HG03442 (cell line): ENCODE measurements at regions not wholly inside any gene's neighbourhood (a gene's known extent, or its start where the extent isn't known, plus 50 kb on each side); places are given as distances from the start of the nearest gene placed in this dataset.
"Not testable (repeated sequence)": the region's sequence is repeated elsewhere in the genome, so short reads cannot be mapped to it uniquely, and the experiment has no call there.

Source experiments
- ATAC-seq: cut with Tn5 transposase; IDR thresholded peaks from one replicate; pipeline ENCODE4 v1.9.1; 2021; ENCODE audit warnings: mild to moderate bottlenecking, moderate library complexity; ENCODE audit not compliant: unreplicated experiment

DNA sequence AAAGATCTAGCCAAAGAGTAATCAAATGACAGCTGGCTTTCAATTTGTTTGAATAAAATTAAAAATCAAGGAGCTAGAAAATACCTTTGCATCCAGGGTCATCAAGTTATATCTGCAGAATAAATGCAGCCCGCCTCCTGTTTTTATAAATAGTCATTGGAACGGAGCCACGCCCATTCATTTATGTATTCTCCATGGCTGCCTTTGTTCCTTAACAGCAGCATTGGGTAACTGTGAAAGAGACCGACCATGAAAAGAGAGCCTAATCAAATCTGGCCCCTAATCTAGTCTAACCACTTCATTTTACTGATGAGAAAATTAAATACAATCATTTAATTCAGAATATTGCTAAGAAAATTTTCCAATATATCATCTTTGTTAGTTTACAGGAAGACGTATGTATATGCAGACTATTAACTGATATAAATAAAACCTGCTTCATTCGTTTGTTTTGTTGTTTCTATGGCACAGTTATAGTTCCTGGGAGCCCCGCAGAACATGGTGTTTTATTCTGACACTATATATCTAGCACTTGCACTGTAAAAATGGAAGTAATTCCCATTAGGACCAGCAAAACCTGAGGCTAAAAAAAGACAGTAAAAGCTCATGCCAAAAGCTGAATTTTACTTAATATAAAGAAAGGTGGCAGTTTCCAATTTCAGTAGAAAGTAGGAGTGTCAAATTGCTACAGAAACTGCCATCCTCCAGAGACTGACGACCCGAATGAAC, 111.8 kb upstream of the PALMD start:
- ATAC-seq: no peak

DNA sequence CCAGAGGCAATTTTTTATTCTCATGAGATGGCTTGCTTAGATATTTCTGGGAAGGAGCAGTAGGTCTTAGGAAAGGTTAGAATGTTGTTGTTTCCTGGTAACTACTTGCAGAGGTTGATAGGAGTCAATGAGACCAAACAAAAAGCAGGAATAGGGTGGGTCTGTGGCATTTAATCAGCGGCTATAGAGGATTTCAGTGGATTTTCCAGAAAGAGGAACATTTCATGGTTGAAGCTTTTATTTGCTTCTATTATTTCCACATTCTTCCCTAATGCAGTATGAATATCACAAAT, 111.3 kb upstream of the PALMD start:
- ATAC-seq: no peak

DNA sequence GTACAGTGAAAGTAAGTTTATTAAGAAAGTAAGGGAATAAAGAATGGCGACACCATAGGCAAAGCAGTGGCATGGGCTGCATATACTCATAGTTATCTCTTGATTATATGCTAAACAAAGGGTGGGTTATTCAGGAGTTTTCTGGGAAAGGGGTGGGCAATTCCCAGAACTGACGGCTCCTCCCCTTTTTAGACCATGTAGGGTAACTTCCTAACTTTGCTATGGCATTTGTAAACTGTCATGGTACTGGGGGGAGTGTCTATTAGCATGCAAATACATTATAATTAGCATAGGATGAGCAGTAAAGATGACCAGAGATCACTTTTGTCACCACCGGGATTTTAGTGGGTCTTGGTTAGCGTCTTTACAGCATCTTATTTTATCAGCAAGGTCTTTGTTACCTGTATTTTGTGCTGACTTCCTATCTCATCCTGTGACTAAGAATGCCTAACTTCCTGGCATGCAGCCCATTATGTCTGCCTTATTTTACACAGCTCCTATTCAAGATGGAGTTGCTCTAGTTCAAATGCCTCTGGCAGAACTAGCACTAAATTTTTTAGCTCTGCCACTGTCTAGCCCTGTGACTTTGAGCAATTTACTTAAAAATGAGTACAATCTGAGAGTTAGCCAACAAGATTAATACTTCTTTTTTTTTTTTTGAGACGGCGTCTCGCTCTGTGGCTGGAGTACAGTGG, 110.3 kb upstream of the PALMD start:
- no peak for ATAC-seq

DNA sequence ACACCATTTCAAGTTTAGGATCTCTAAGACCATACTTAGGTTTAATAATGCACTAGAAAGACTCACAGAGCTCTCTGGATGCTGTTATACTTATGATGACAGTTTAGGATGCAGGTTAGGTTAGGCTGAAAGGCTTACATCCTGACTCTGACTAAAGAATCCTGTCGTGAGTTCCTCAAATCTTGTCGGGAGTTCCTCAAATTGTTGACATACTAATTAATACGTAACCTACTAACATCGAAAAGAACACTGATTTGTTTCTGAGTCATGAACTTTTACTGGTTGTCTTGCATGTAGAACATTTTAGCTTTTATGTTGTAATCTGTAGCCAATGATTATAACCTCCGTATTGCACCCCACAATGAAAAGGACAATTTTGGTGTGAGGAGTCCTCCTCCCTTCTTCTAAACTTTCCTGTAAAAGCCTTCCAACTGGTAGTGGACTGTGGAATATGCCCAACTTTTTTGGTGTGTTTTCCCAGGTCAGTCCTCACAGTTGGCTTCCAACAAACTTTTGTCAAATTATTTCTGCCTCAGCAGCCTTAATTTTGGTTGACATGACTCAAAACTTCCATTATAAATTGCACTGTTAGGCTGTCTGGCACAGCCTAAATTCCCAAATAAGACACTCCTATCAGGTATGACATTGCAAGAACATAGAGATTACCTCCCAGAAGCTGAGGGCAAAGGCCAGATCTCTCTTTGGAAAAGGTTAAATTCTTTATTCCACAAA, 107.9 kb upstream of the PALMD start:
- no peak for ATAC-seq

DNA sequence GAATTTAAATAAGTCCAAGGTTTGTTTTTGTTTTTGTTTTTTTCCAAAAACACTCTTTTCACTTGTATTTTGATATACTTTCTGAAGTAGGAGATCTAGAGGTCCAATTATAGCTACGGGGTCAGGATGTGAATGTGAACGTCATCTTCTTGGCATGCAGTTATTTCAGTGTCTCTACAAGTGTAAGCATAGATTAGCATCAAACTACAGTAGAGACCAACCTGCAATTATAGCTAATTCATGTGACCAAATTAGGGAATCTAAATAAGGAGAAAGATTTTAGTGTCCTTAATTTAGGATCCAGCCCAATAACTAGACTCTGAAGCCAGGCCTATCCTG, 107.3 kb upstream of the PALMD start:
- no peak for ATAC-seq

DNA sequence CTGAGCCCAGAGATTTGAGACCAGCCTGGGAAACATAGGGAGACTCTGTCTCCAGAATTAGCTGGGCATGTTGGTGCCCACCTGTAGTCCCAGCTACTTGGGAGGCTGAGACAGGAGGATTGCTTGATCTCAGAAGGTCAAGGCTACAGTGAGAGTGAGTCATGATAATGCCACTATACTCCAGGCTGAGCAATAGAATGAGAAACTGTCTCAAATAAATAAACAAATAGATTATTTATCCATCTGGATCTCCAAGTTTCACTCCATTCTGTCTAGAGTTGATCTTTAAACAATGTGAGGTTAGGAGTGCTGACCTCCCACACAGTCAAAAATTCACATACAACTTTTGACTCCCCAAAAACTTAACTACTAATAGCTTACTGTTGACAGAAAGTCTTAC, 106.8 kb upstream of the PALMD start:
- no peak for ATAC-seq

DNA sequence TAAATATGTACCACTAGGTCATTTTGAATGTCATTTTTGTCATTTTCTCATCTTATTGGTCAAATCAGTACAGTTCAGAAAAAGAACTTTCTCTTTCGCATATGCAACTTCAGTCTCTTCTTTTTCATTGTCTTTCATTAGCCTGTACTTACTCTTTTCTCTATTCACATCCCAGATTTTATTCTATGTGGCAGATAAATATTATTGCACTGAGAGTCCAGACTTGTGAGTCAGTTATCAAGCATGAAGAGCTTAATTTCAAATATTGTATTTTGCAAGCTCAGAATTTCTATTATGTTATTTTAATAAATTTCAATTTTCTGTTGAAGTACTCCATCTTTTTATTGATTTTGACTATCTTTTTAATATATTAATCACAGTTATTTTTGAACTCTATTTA, 105.2 kb upstream of the PALMD start:
- ATAC-seq: no peak

DNA sequence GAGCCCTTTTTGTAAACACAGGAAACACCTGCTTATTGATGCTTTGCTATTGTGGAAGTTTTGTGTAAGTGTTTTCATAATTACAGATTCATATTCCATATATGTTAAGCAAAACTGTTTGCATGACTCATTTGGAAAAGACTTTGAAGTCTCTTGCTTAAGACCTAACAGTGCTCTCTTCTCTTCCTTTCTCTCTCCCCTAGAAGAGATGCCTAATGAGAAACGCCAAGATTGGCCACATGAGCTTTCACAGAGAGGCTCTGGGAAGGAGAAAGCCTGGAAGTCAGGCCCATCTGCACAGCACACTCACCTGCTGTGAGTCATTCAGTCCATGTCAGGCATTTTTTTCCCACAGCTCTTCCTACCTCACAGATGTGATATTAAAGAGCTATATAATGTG, 101.6 kb upstream of the PALMD start:
- ATAC-seq: no peak

DNA sequence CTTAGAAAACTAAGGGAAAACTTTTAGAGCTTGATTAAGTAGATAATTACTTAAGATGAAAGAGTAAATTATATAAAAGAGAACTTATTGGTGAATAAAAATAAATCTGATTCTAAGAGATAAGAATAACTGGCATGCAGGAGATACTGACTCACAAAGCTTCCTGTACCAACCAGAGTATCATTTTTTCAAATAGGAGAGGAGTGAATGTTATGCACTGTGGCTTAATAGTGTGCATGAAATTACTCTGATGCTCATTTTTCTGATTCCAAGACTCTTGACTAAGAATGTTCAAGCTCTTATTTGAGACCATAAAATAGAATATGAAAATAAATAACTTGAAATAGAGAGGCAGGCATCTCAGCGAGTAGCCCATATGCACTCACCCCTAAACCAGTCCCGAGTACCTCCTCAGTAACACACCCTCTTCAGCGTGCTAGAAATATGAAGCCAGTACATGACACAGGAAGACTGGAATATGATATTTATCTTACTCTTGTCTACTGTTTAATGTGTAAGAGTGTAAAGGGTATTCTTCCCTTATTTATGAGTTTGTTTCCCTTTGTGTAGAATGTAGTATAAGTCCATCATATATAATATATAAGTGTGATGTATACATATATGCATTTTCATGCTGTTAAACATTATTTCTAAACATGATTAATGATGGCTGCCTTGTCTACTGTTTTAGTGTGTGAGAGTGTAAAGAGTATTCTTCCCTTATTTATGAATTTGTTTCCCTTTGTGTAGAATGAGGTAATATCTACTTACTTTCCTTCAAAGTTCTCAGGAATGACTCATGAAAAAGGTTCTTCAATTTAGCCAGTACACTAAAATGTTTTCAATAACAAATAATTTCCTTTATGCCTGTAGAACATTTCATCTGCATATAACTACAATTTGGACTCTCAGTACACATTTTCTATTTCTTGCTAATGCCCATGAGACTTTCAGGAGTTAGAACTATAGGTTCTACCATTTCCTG, 99.2 kb upstream of the PALMD start:
- ATAC-seq: no peak

DNA sequence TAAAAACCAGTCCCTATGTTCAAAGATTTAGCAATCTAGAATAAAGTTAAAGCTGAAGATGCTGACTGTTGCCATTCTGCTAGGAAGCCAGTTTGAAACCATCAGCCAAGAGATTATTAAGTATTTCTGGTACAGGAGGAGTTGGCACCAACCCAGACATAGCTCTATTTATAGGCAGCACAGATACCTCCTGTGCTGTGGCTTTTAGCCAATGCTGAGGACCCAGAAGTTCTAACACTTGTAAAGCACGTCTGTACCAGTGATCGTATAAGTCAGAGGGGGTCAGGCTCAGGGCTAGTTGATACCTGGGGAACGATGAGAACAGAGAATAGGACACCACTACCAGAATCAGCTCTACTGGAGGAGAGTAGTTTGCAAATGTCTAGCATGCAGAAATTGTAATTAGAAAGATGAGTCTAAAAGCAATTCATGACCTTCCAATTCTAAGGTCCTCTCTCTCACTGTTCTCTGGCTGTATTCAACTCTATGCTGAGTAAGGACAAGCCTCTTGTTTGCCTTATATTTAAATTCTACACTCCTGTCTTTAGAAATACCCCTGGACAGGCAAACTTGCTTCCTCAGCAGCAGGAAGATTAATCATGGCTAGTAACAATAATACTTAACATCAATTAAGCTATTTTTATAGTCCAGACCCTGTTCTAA, 96.8 kb upstream of the PALMD start:
- ATAC-seq: no peak

DNA sequence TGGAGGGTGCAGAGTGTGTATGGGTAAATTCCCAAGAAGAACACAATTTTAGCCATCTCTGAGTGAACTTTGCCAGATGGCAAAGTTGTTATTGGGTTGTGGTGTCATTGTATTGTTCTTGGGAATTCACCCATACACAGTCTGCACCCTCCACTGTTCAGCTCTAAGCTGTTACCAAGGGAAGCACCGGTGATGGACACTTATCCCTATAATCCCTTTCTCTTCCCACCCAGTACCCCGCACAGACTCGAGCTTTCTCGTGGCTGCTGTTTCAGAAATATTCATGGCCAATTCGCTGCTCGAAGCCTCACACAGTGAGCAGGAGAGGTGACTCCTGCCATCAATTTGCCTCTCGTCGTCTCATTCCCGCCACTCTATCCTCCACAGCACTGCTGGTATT, 95.7 kb upstream of the PALMD start:
- ATAC-seq: no peak

DNA sequence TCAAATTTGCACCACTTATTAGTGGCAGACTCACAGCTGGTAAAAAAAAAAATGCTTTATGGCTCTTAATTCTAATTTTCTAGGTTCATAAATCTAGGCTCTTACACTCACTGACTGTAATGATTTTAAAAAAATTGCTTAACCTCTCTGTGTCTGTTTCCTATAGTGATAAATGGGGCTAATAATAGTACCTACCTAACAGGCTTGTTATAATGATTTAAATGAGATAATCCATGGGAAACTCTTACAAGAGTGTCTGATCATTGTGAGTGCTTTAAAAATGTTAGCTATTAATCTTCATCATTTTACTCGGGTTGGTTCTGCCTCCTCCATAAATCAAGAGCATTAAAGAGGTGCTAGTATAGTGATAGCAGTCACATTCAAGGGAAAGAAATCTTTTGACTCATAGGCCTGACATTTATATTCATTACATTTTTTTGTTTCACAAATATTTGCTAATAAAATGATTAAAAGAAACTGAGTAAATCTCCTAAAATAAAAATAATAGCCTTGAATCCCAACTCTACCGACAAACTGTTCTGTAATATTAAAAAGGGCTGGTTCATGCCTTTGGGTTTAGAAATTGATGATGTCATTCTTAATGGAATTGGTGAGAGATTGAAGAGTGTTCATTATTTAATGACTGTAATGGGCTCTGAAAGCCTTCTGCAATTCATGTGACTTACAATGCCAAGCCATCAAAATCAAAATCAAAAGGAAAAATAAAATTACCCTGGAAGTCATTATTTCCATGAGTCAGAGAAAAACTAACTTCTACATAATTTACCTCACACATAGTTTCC, 93.9 kb upstream of the PALMD start:
- ATAC-seq: no peak

DNA sequence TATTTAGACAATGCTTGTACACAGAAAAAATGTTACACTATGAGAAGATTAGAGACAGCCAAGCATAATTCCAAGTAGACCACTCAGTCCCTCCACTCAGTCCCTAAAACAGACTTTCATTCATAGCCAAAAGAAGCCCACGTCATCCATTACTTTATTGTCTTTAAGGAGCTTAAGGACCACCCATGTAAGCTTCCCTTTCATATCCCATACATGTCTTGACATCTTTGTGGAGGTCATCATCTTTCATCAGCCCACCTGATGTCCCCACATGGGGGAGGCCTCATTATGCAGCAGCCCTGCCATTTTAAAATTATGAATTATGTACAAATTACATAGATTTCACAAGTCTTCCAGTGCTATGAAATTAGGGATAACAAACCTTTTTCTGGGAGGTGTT, 92.6 kb upstream of the PALMD start:
- ATAC-seq: no peak

DNA sequence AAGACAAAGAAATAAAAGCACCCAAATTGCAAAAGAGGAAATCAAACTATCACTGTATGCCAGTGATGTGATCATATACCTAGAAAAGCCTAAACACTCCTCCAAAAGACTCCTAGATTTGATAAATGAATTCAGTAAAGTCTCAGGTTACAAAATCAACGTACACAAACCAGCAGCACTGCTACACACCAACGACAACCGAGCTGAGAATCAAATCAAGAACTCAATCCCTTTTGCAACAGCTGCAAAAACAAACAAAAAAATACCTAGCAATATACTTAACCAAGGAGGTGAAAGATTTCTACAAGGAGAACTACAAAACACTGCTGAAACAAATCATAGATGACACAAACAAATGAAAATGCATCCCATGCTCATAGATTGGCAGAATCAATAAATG, 92.1 kb upstream of the PALMD start:
- ATAC-seq: not testable (repeated sequence)

DNA sequence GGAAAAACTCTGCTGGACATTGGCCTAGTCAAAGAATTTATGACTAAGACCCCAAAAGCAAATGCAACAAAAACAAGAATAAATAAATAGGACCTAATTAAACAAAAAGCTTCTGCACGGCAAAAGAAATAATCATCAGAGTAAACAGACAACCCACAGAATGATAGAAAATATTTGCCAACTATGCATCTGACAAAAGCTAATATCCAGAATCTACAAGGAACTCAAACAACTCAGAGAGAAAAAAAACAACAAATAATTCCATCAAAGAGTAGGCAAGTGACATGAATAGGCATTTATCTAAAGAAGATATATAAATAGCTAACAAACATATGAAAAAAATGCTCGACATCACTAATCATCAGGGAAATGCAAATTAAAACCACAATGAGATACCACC, 91.2 kb upstream of the PALMD start:
- ATAC-seq: no peak

DNA sequence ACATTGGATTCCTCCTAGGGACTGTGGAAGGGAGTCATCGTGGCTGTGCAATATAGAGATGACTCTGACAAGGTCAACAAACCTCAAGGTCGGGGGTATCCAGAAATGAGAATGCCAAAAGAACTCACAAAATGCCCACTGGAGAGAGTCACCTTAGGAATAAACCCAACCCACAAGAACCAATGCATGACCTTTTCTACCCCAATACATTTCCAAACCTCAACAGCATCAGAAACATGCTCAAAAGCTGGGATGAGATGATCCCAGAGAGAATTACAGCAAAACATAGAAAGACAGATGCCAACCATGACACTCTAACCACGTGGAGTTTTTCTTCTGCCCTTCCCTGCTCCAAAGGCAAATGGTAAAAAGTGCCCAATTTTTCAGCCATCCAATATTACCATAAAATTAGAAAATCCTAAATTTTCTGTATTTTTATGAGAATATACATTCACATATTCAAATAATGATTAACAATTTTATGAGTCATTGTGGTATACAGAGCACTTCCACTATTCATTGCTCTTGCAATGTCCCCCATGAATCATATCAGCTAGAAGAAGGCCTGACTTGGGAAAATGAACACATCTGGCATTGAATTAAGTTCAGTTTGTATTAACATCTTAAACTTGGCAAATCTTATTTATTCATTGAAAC, 88.2 kb upstream of the PALMD start:
- no peak for ATAC-seq

DNA sequence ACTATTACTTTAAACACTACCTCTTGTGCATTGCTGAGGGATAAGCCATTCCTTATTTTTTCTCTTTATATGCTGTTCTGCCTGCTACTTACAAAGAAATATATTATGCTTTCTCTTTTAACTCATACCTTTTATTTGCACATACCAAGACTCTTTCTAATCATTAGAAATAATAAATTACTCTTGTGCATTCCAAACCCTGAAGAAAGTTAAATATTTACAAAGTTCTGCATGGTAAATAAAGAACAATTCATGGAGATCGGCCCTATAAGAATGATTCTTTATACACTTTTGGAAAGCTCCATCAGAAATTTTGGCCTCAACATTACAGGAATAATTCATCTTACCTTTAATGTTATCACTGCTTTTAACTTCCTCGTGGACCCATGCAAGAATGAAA, 86.7 kb upstream of the PALMD start:
- no peak for ATAC-seq

DNA sequence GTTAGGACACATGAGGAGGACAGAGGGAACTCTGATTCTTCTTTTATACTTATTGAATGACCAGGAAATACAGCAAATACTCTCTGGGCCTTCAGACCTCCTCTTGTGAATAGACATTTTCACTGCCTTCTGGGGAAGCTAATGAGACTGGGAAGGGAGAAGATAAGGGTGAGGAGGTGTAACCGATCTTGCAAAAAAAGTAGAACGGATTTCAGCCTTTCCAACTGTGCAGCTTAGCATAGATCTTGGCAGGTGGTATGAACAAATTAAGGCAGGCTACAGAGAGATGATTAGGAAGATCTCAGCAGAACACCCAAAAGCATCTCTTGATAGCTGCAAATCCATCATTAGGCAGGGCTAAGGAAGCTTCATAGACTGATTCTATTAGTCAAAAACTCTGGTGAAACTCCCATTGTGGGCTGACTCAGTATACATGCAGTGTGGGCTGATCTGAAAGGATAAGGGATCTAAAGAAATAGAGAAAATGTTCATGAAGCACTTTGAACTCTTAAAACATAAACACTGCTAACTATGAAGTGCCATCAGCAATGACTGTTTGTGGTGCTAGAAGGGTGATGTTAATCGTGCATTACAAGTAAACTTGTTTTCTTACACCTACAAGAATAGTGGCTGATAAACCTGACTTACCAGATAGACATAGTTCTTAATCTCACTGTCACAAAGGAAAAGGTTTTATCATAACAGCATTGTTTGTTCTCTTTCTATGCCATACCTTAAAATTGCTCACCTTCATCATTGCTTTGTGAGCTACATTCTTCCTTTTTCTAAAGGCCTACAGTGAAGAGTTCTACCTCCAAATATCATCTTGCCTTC, 85.5 kb upstream of the PALMD start:
- no peak for ATAC-seq

DNA sequence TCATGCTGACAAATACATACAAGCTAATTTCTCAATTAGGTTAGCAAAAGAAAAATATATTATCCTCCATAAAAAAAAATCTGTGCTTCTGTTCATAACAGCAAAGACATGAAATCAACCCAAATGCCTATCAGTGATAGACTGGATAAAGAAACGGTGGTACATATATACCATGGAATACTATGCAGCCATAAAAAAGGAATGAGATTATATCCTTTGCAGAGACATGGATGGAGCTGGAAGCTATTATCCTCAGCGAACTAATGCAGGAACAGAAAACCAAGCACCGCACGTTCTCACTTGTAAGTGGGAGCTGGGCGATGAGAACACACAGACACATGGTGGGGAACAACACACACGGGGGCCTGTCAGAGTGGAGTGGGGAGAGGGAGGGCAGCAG, 84.0 kb upstream of the PALMD start:
- no peak for ATAC-seq
